ENCODE measurements at regions not wholly inside any gene's neighbourhood (a gene's known extent, or its start where the extent isn't known, plus 50 kb on each side); places are given as distances from the start of the nearest gene placed in this dataset.

- H3K4me3 ChIP-seq, result no peak overlapping the region
- TF ChIP-seq CTCF (IDR thresholded peaks at IDR 0.05) (peak in 1 of 3 donors; percentile 7), POLR2AphosphoS5 (IDR thresholded peaks at IDR 0.05) (no peak), POLR2A (IDR thresholded peaks at IDR 0.05) (no peak)
- no peaks in the 10 kb centered on the region for H3K9me3 ChIP-seq
- DNase-seq (ENCODE audit: low spot score in 2 of 2), result no peak
- intact Hi-C loops (cut with DNase I; ENCODE audit: low total_unique reads), result no loop called here
- H3K36me3 ChIP-seq, result no peaks in the 10 kb centered on the region
- H3K4me1 ChIP-seq, result no peaks in the 10 kb centered on the region
- H3K27ac ChIP-seq, result no peak overlapping the region
- no peaks in the 10 kb centered on the region for H3K27me3 ChIP-seq
Measured at GRCh38 chrY:7874080-7874479, 962.5 kb upstream of the AMELY start.

GRCh38 chrY:7871304-7871932, 959.9 kb upstream of the AMELY start:
- H3K27me3 ChIP-seq, result no peaks in the 10 kb centered on the region
- no peaks in the 10 kb centered on the region for H3K4me1 ChIP-seq
- H3K4me3 ChIP-seq, result no peak overlapping the region
- no peak for TF ChIP-seq POLR2A (IDR thresholded peaks at IDR 0.05)
- TF ChIP-seq CTCF (IDR thresholded peaks at IDR 0.05), result no peak
- TF ChIP-seq POLR2AphosphoS5 (IDR thresholded peaks at IDR 0.05), result no peak
- DNase-seq (ENCODE audit: low spot score in 2 of 2), result no peak
- no peak overlapping the region for H3K27ac ChIP-seq
- H3K36me3 ChIP-seq, result no peaks in the 10 kb centered on the region
- H3K9me3 ChIP-seq, result no peaks in the 10 kb centered on the region
- intact Hi-C loops (cut with DNase I; ENCODE audit: low total_unique reads), result no loop called here

- Histone ChIP-seq H3K27ac (no peak overlapping the region), H3K27me3 (no peaks in the 10 kb centered on the region), H3K36me3 (no peaks in the 10 kb centered on the region), H3K4me3 (no peak overlapping the region), H3K4me1 (no peaks in the 10 kb centered on the region), H3K9me3 (no peaks in the 10 kb centered on the region)
- intact Hi-C loops (cut with DNase I; ENCODE audit: low total_unique reads), result no loop called here
- no peak for DNase-seq (ENCODE audit: low spot score in 2 of 2)
- TF ChIP-seq POLR2A (IDR thresholded peaks at IDR 0.05) (no peak), POLR2AphosphoS5 (IDR thresholded peaks at IDR 0.05) (no peak), CTCF (IDR thresholded peaks at IDR 0.05) (no peak)
Measured at GRCh38 chrY:7866976-7867375, 955.4 kb upstream of the AMELY start.

- intact Hi-C loops (cut with DNase I; ENCODE audit: low total_unique reads), result no loop called here
- no peak for DNase-seq (ENCODE audit: low spot score in 2 of 2)
- TF ChIP-seq POLR2AphosphoS5 (IDR thresholded peaks at IDR 0.05) (no peak), POLR2A (IDR thresholded peaks at IDR 0.05) (no peak), CTCF (IDR thresholded peaks at IDR 0.05) (no peak)
Measured at GRCh38 chrY:7860781-7861614, 949.4 kb upstream of the AMELY start.

GRCh38 chrY:7850191-7850590, 938.6 kb upstream of the AMELY start:
- intact Hi-C loops (cut with DNase I; ENCODE audit: low total_unique reads), result no loop called here
- no peaks in the 10 kb centered on the region for H3K4me1 ChIP-seq
- no peak overlapping the region for H3K4me3 ChIP-seq
- no peaks in the 10 kb centered on the region for H3K36me3 ChIP-seq
- DNase-seq (ENCODE audit: low spot score in 2 of 2), result no peak
- no peak for TF ChIP-seq CTCF (IDR thresholded peaks at IDR 0.05)
- TF ChIP-seq POLR2A (IDR thresholded peaks at IDR 0.05), result no peak
- TF ChIP-seq POLR2AphosphoS5 (IDR thresholded peaks at IDR 0.05), result no peak
- no peaks in the 10 kb centered on the region for H3K9me3 ChIP-seq
- H3K27me3 ChIP-seq, result no peaks in the 10 kb centered on the region
- H3K27ac ChIP-seq, result no peak overlapping the region

More at GRCh38 chrY:7860781-7861614, 949.4 kb upstream of the AMELY start:
- Histone ChIP-seq H3K4me3 (no peak overlapping the region), H3K27me3 (no peaks in the 10 kb centered on the region), H3K4me1 (no peaks in the 10 kb centered on the region), H3K36me3 (no peaks in the 10 kb centered on the region), H3K9me3 (no peaks in the 10 kb centered on the region), H3K27ac (no peak overlapping the region)

Measured in breast epithelium (tissue), 4 donors.